Fibroblast of lung (primary cell): ENCODE measurements at regions not wholly inside any gene's neighbourhood (a gene's known extent, or its start where the extent isn't known, plus 50 kb on each side); places are given as distances from the start of the nearest gene placed in this dataset.

ENCODE experiments used
- DNase-seq, 2 donors: peaks; one replicate each; pipeline versions ENCODE4 v3.0.0 to v3.0.0-alpha.2; 2010; ENCODE audit warnings: low read depth in 2 of 2
- H2AFZ ChIP-seq: 2 replicates; pipeline ENCODE4 v1.5.1; 2012; ENCODE audit warnings: low read length, control low read depth, inconsistent platforms
- H3K27ac ChIP-seq: 2 replicates; pipeline ENCODE4 v1.5.1; 2011; ENCODE audit warnings: low read length, control low read depth; ENCODE audit not compliant: insufficient read depth
- H3K27me3 ChIP-seq: 2 replicates; pipeline ENCODE4 v1.5.1; 2011; ENCODE audit warnings: mild to moderate bottlenecking, low read length; ENCODE audit not compliant: control insufficient read depth, insufficient read depth
- H3K36me3 ChIP-seq: 2 replicates; pipeline ENCODE4 v1.5.1; 2011; ENCODE audit warnings: low read length; ENCODE audit not compliant: control insufficient read depth, insufficient read depth
- H3K4me1 ChIP-seq: 2 replicates; pipeline ENCODE4 v1.5.1; 2011; ENCODE audit warnings: low read length; ENCODE audit not compliant: control insufficient read depth, insufficient read depth; ENCODE audit errors: extremely low read depth
- H3K4me2 ChIP-seq: 2 replicates; pipeline ENCODE4 v1.5.1; 2011; ENCODE audit warnings: low read length, control low read depth; ENCODE audit not compliant: insufficient read depth; ENCODE audit errors: extremely low read depth
- H3K4me3 ChIP-seq, 4 experiments: fragments of 200-600 bp in 1 of 4; sonication (generic) in 1 of 4; replicated peaks in 1 of 4; 2 replicates each; pipeline ENCODE4 v1.5.1; 2011 to 2016; ENCODE audit warnings: low read length in 4 of 4, low read depth in 3 of 4, mild to moderate bottlenecking in 3 of 4, control low read depth in 2 of 4, inconsistent platforms in 1 of 4, mixed read lengths in 1 of 4; ENCODE audit not compliant: insufficient read depth in 1 of 4; ENCODE audit errors: control extremely low read depth in 1 of 4
- H3K79me2 ChIP-seq: 2 replicates; pipeline ENCODE4 v1.5.1; 2012; ENCODE audit warnings: mild to moderate bottlenecking, low read length, inconsistent platforms; ENCODE audit not compliant: control insufficient read depth, insufficient read depth
- H3K9ac ChIP-seq: 2 replicates; pipeline ENCODE4 v1.5.1; 2011; ENCODE audit warnings: mild to moderate bottlenecking, low read length, control low read depth; ENCODE audit not compliant: insufficient read depth
- H3K9me3 ChIP-seq: 2 replicates; pipeline ENCODE4 v1.5.1; 2012; ENCODE audit warnings: low read depth, low read length; ENCODE audit not compliant: control insufficient read depth, insufficient read depth
- H4K20me1 ChIP-seq: 2 replicates; pipeline ENCODE4 v1.5.1; 2011; ENCODE audit warnings: low read length; ENCODE audit not compliant: control insufficient read depth, insufficient read depth; ENCODE audit errors: extremely low read depth
- EZH2 ChIP-seq: IDR thresholded peaks from 2 replicates; pipeline ENCODE4 v1.5.1; 2012; ENCODE audit warnings: low read length, control low read depth, mild to moderate bottlenecking; ENCODE audit errors: missing control alignments
- TF ChIP-seq, protein P1 (sequence below), 2 donors: IDR thresholded peaks in 1 of 2; conservative IDR thresholded peaks in 1 of 2; 1 replicate in 1 of 2; 2 replicates in 1 of 2; pipeline ENCODE4 v1.5.1; 2011 to 2012; ENCODE audit warnings: low read length in 2 of 2, control low read depth in 1 of 2, inconsistent platforms in 1 of 2, low read depth in 1 of 2, mild to moderate bottlenecking in 1 of 2

GRCh38 chr20:48175261-48175660 is 390.0 kb upstream of the SULF2 start:
- no peak overlapping the region for H3K27ac ChIP-seq
- no peak overlapping the region for H3K4me2 ChIP-seq
- no peak for TF ChIP-seq EZH2
- TF ChIP-seq, protein P1, sequence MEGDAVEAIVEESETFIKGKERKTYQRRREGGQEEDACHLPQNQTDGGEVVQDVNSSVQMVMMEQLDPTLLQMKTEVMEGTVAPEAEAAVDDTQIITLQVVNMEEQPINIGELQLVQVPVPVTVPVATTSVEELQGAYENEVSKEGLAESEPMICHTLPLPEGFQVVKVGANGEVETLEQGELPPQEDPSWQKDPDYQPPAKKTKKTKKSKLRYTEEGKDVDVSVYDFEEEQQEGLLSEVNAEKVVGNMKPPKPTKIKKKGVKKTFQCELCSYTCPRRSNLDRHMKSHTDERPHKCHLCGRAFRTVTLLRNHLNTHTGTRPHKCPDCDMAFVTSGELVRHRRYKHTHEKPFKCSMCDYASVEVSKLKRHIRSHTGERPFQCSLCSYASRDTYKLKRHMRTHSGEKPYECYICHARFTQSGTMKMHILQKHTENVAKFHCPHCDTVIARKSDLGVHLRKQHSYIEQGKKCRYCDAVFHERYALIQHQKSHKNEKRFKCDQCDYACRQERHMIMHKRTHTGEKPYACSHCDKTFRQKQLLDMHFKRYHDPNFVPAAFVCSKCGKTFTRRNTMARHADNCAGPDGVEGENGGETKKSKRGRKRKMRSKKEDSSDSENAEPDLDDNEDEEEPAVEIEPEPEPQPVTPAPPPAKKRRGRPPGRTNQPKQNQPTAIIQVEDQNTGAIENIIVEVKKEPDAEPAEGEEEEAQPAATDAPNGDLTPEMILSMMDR (conservative IDR thresholded peaks at IDR 0.05 in 1 of 2, IDR thresholded peaks at IDR 0.05 in 1 of 2; ENCODE audit: low read depth in 1 of 2, low read length in 2 of 2): no peak
- H3K9me3 ChIP-seq: no peaks in the 10 kb centered on the region
- no peaks in the 10 kb centered on the region for H3K79me2 ChIP-seq
- H3K4me1 ChIP-seq: no peaks in the 10 kb centered on the region
- DNase-seq: no peak
- no peak overlapping the region for H2AFZ ChIP-seq
- H3K4me3 ChIP-seq: no peak overlapping the region
- no peak overlapping the region for H3K9ac ChIP-seq
- no peaks in the 10 kb centered on the region for H3K36me3 ChIP-seq
- no peaks in the 10 kb centered on the region for H4K20me1 ChIP-seq
- H3K27me3 ChIP-seq: no peaks in the 10 kb centered on the region

DNA sequence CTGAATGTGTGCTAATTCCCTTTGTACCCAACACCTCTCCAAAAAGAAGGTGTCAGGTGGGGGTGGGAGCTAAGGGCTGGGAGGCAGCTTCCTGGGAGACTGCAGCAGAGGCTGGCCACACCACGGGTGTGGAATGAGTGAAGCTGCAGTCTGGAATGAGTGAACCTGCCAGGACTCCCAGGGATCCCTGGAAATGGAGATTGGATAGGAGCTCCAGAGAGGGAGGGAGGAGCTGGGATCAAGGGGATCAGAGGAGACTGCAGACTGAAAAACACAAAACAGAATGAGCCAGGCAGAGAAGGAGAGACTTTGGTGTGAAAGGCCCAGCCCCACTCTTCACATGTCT is 387.0 kb upstream of the SULF2 start:
- no peak for DNase-seq
- no peak overlapping the region for H3K9ac ChIP-seq
- H3K27ac ChIP-seq: no peak overlapping the region
- no peaks in the 10 kb centered on the region for H4K20me1 ChIP-seq
- H2AFZ ChIP-seq: no peak overlapping the region
- TF ChIP-seq EZH2: no peak
- H3K4me2 ChIP-seq: no peak overlapping the region
- no peaks in the 10 kb centered on the region for H3K36me3 ChIP-seq
- H3K4me3 ChIP-seq: no peak overlapping the region
- no peaks in the 10 kb centered on the region for H3K4me1 ChIP-seq
- H3K9me3 ChIP-seq: no peaks in the 10 kb centered on the region
- no peaks in the 10 kb centered on the region for H3K27me3 ChIP-seq
- no peaks in the 10 kb centered on the region for H3K79me2 ChIP-seq

DNA sequence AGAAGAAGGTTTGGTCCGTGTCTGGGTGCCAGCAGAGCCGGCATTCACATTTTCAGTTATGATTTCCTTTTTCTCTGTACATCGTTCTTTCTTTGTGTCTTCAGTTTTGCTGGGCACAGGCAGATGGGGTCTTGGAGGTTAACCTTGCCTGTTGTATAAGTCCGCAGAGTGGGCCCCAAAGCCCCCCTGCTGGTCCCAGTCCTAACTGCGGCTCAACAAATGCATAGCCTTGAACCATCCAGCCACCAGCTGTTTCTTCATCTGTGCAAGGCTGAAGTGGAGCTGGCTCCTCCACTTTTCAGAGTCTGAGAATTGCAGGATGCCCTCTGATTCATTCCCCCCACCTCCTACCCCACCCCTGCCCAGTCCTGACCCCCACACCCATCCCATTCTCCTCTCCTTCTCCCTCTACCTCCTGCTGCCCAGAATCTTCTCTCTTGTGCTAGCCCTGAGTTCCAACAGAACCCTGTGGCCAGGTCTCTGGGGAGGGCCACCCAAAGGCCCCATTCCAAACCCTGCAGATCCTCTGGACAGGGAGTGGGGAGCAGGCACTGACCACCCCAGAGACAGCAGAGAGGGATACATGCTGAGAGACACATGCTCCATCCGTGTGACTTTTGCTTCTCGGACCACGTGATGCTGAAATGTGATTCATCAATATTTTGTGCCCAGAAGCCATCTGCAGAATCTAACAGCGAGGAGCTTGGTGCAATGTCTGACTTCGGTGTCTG is 386.5 kb upstream of the SULF2 start:
- no peak overlapping the region for H2AFZ ChIP-seq
- H3K4me1 ChIP-seq: no peaks in the 10 kb centered on the region
- no peaks in the 10 kb centered on the region for H3K27me3 ChIP-seq
- no peak overlapping the region for H3K4me2 ChIP-seq
- no peak for DNase-seq
- H3K27ac ChIP-seq: no peak overlapping the region
- TF ChIP-seq EZH2: no peak
- TF ChIP-seq, protein P1 (conservative IDR thresholded peaks at IDR 0.05 in 1 of 2, IDR thresholded peaks at IDR 0.05 in 1 of 2; ENCODE audit: low read depth in 1 of 2, low read length in 2 of 2): no peak
- H3K9me3 ChIP-seq: no peaks in the 10 kb centered on the region
- H3K79me2 ChIP-seq: no peaks in the 10 kb centered on the region
- no peaks in the 10 kb centered on the region for H4K20me1 ChIP-seq
- H3K36me3 ChIP-seq: no peaks in the 10 kb centered on the region
- H3K9ac ChIP-seq: no peak overlapping the region
- H3K4me3 ChIP-seq: no peak overlapping the region
